HG03064 (cell line): ENCODE measurements at regions not wholly inside any gene's neighbourhood (a gene's known extent, or its start where the extent isn't known, plus 50 kb on each side); places are given as distances from the start of the nearest gene placed in this dataset.

ENCODE experiments used
- ATAC-seq: cut with Tn5 transposase; IDR thresholded peaks from one replicate; pipeline ENCODE4 v1.9.1; 2021; ENCODE audit warnings: low read depth; ENCODE audit not compliant: unreplicated experiment

DNA sequence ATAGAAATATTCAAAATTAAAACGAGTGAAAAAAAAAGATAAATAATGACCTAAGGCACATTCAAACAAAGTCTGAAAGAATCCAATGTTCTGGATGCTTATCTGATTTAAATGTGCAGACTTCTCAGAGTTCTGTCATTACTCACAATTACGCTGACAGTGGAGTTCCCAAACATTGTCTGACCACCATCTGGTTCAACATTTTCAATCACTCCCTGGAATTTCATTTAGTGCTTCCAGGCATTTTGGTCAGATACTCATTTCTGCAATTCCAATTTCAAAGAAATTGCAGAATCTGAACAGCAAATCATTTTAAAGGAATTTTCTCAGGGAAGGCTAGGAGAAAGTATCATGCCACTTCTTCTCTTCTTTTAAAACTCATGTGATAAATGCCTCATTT is 398.2 kb upstream of the PDE3A start:
- no peak for ATAC-seq

GRCh38 chr12:19970821-19971220 is 397.5 kb upstream of the PDE3A start:
- no peak for ATAC-seq

DNA sequence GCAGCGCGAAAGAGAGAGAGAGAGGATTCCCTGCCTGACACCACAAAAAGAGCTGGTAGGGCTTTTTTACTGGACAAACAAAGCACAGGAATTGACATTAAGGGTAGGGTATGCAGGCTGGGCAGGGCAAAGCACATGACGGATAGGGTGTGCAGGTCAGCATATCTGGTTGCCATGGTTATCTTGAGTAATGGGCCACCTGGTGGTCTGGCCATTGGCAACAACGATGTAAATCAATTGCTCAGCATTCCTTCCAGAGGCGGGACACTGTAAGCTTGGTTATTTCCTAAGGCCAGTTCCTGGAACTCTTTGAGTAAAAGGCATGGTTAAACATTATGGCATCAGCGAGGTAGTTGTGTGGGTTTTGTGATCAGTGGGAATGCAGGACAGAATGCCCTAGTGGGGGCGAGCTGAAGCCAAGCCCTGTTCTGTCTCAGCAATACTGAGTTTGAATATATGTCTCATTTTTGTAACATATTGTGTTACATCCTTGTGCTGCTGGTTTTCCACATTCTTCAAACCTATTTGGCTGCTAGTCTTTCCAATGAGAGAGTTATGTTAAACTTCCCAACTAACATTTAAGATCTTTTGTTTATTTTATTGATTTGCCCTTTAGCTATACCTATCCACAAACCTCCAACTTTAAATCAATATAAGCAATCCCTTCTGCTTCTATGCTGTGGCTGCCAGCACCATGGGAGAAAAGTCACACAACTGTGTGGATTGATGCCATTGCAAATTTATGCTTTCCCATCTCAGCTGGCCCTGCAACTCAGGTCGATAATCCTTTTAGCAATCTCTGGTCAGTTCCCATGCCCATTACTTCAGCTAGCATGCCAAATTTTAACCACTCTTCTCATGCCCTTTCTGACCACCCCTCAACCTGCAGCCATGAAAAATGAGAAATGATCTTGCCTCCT is 396.7 kb upstream of the PDE3A start:
- no peak for ATAC-seq

- no peak for ATAC-seq
Measured at GRCh38 chr12:19972325-19973288, 395.7 kb upstream of the PDE3A start.

DNA sequence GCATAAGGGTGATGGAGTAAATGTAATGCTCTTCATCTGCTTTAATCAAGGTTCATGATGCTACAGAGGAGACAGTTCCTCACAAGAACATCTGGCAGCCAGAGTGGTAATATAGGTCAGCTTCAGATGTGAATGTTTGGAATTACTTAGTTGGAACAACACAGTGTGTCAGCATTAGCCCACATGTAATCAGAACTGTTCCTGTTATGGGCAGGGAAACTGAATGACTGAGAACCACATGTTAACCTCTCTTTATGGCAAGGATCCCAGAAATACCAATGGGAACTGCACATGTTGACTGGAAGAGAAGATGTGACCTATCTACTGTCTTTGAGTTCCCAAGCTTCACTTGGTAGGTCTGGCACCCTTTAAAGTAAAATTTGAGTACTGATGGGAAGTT is 390.1 kb upstream of the PDE3A start:
- no peak for ATAC-seq

DNA sequence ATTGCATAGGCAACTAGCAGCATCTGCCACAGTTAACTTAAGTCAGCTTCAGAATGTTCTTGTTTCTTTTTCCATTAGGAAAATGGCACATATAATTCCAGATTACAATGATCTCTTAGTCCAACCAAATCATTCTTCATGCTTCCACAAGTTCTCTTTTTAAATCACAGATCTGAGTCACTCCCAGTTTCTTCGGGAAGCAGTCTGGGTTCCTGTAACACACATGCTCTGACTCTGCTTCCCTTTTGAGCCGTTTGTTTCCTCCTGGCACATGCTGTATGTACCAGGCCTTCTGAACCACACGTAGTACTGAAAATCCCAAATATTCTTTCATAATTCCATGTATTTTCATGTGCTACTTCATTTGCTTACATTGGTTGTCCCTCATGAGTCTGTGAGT is 388.8 kb upstream of the PDE3A start:
- no peak for ATAC-seq

- no peak for ATAC-seq
Measured at GRCh38 chr12:19981944-19982343, 386.4 kb upstream of the PDE3A start.

GRCh38 chr12:19988001-19988400 is 380.3 kb upstream of the PDE3A start:
- ATAC-seq = no peak

GRCh38 chr12:19988459-19988873 is 379.9 kb upstream of the PDE3A start:
- ATAC-seq = no peak

GRCh38 chr12:19988948-19989347 is 379.4 kb upstream of the PDE3A start:
- ATAC-seq = no peak

DNA sequence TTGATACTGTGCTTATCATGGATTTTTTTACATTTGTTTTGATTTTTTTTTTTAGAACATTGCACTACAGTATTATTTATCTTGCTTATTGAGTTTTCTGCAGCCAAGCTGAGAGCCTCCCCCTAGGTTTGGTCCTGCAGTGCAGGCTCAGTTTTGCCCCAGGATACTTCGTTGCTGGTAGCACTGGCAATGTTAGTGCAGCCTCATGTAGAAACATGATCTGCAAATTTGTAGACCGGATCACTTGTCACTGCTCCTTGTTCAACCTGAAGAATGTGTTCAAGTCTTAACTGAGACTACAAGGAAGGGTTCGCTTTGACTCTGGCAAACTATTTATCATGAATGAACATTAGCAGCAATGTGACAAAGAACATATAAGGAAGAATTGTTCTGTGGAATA is 377.2 kb upstream of the PDE3A start:
- no peak for ATAC-seq

- no peak for ATAC-seq
Measured at GRCh38 chr12:19992311-19992710, 376.0 kb upstream of the PDE3A start.

- no peak for ATAC-seq
Measured at GRCh38 chr12:19994968-19995367, 373.4 kb upstream of the PDE3A start.

DNA sequence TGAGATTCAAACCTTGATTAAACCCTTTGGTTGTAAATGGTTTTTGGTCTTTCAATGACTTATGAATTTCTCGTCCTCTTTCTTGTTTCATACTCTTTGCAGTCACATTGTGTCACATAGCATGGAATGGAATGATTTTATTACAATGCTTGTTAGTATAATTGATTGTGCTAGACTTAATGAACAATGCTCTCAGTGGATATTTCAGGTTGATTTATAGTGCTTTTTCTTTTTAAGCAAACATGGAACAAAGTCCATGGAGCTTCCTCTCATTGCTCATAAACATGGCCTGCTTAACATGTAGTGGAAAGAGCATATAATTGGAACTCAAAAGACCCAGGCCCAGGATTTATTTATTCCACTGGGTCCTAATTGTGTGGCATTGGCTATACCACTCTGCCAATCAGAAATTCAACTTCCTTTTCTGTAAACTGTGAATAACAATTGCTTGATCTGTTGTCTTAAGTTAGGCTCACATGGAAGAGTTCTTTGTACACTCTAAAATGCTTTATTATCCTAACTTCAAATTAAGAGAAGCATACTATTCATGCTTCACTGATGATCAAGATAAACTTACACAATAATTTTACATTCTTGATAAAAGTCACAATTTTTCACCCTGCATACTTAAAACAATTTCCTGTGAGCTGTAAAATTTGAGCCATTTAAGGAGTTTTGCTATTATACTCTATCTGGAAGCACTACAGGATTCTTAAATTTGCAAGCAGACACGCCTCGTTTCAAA is 370.5 kb upstream of the PDE3A start:
- ATAC-seq = no peak

DNA sequence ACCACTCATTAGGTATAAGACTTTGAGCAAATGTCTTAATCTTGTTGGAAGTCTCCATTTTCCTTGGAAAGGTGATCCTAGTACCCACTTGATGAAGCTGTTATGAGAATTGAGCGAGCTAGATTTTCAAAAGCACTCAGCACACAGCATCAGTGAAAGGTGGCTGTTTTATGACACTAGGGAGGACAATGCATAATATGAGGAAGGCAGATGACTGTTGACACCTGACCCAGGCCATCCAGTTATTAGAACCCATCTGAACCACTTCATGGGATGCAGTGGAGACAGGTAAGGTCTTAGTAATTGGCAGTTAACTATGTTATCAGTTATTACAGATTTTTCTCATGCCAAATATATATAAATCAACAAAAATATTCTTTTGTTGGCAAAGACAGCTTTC is 369.9 kb upstream of the PDE3A start:
- no peak for ATAC-seq

DNA sequence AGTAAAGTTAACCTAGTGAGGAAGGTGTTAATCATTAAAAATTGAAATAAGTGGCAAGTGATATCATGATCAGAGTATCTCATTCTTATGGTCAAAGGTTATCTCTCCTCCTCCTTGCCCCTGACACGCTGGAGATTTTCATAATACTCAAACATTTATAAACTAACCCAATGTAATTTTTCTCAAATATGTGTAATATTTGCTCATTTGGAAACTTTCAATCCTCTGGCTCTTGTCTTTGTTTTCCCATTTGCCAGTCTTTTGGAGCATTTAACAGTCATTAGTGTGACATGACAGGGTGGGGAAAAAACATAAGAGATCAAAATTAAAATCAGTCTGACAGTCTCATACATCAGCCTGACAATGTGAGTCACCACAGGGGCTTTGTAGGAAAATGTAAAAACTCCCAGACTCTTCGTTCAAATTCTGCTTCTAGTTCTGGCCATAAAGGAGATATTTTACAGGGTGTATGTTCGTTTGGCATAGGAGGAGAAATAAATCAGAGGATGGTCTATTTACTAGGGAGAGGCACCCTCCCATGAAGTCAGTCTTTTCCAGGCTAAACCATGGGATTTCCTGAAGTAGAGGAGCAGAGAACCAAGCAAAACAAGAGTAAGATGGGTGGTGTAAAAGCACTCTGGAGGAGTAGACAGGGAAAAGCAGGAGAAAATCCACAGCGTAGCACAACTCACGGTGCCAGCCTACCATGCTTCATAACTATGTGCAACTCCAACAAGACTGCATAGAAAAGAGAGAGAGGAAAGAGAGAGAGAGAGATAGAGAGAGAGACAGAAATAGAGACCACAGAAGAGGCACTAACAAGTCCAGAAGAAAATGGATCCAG is 369.2 kb upstream of the PDE3A start:
- ATAC-seq = no peak

DNA sequence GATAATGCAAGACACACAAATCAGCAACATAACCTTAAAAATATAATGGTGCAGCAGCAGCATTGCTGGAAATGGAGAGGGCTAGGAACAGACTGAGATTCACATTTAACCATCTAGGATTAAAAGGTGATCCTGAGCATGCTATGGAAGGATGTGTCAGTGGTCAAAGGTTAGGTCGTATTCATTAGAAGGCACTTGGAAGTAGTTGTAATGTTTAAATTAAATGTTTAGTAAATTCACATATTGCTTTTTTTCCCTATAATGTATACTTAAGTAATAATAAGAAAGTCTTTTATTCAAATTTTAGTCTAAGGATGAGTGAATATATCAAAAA is 368.6 kb upstream of the PDE3A start:
- ATAC-seq = no peak

- ATAC-seq = no peak
Measured at GRCh38 chr12:20000229-20000849, 368.0 kb upstream of the PDE3A start.

- no peak for ATAC-seq
Measured at GRCh38 chr12:20003252-20003651, 365.1 kb upstream of the PDE3A start.

- no peak for ATAC-seq
Measured at GRCh38 chr12:20004952-20005351, 363.4 kb upstream of the PDE3A start.
